HS-27A (cell line): ENCODE measurements at regions not wholly inside any gene's neighbourhood (a gene's known extent, or its start where the extent isn't known, plus 50 kb on each side); places are given as distances from the start of the nearest gene placed in this dataset.
"Not testable (repeated sequence)": the region's sequence is repeated elsewhere in the genome, so short reads cannot be mapped to it uniquely, and the experiment has no call there.

Source experiments
- DNase-seq: peaks from one replicate; pipeline ENCODE4 v3.0.0-alpha.2; 2012; ENCODE audit warnings: low read depth, missing footprints

- no peak for DNase-seq
These were observed 331.7 kb downstream of the SOX9 start for GRCh38 chr17:72452286-72453173.

GRCh38 chr17:72454342-72454741 is 333.5 kb downstream of the SOX9 start:
- DNase-seq = no peak

GRCh38 chr17:72455562-72455961 is 334.7 kb downstream of the SOX9 start:
- no peak for DNase-seq

- DNase-seq = no peak
These were observed 335.3 kb downstream of the SOX9 start for GRCh38 chr17:72456075-72456474.

GRCh38 chr17:72457712-72458111 is 336.9 kb downstream of the SOX9 start:
- no peak for DNase-seq

- no peak for DNase-seq
These were observed 337.5 kb downstream of the SOX9 start for GRCh38 chr17:72458301-72458700.

- no peak for DNase-seq
These were observed 339.9 kb downstream of the SOX9 start for GRCh38 chr17:72460711-72461110.

GRCh38 chr17:72461757-72462156 is 340.9 kb downstream of the SOX9 start:
- DNase-seq = no peak

- no peak for DNase-seq
These were observed 341.6 kb downstream of the SOX9 start for GRCh38 chr17:72462407-72462806.

- no peak for DNase-seq
These were observed 342.0 kb downstream of the SOX9 start for GRCh38 chr17:72462814-72463213.

- no peak for DNase-seq
These were observed 342.7 kb downstream of the SOX9 start for GRCh38 chr17:72463287-72464102.

- DNase-seq = not testable (repeated sequence)
These were observed 343.4 kb downstream of the SOX9 start for GRCh38 chr17:72464221-72464620.

GRCh38 chr17:72465191-72466024 is 344.6 kb downstream of the SOX9 start:
- DNase-seq = peak; percentile 58

GRCh38 chr17:72466199-72466598 is 345.4 kb downstream of the SOX9 start:
- DNase-seq = no peak

- DNase-seq = no peak
These were observed 345.8 kb downstream of the SOX9 start for GRCh38 chr17:72466606-72467005.

- DNase-seq = no peak
These were observed 347.2 kb downstream of the SOX9 start for GRCh38 chr17:72467841-72468653.

- DNase-seq = no peak
These were observed 348.0 kb downstream of the SOX9 start for GRCh38 chr17:72468841-72469240.

- DNase-seq = no peak
These were observed 349.4 kb downstream of the SOX9 start for GRCh38 chr17:72470121-72470705.

- no peak for DNase-seq
These were observed 349.9 kb downstream of the SOX9 start for GRCh38 chr17:72470734-72471133.

- no peak for DNase-seq
These were observed 350.5 kb downstream of the SOX9 start for GRCh38 chr17:72471296-72471695.

GRCh38 chr17:72472106-72472505 is 351.3 kb downstream of the SOX9 start:
- DNase-seq = no peak
